Epidermal melanocyte (primary cell): ENCODE measurements at regions not wholly inside any gene's neighbourhood (a gene's known extent, or its start where the extent isn't known, plus 50 kb on each side); places are given as distances from the start of the nearest gene placed in this dataset.
"Not testable (repeated sequence)": the region's sequence is repeated elsewhere in the genome, so short reads cannot be mapped to it uniquely, and the experiment has no call there.

Source experiments
- DNase-seq: peaks from one replicate; pipeline ENCODE4 v3.0.0; 2011; ENCODE audit warnings: low spot score; ENCODE audit not compliant: insufficient read length

DNA sequence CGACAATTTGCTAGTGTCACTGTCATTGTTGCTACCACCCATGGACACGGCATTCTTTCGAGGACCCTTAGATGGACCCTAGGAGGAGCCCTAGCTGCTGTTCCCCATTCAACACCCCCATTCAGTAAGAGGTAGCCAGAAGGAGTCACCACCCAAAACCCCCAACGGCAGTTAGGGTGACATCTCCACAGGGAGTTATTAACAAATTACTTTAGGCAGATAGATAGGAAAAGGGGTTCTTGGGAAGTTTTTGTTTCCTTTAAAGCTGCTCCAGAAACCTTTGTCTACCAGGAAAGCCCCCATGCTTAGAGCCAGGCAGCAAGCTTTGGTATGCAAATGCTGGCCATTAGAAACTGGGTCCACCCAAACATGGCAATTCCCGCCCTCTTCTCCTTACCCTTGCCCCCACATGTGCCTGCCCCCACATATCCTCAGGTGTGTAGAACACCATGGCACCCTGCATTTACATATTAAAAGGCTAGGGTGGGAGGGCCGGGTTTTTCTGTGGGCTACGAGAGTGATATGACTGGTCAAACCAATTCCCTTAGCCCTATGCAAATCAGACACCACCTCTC, 190.9 kb downstream of the SLITRK6 start:
- no peak for DNase-seq

DNA sequence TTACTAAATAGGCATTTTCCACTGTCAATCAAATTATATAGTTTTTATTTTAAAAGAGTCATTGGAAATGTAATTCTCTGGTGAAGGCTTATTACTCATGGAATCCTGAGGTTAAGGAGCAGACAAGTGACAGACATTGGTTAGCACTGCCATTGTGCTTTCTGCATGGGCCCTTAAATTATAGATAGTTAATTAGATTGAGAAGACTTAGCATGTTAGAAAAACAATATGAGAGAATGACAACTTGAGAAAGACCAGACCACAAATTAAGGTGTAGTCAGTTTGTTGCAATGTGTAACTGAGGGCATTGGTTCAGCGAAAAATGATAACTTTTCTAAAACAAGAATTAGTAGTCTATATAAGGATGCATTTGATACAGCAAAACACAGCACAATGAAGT, 195.5 kb downstream of the SLITRK6 start:
- DNase-seq: no peak

DNA sequence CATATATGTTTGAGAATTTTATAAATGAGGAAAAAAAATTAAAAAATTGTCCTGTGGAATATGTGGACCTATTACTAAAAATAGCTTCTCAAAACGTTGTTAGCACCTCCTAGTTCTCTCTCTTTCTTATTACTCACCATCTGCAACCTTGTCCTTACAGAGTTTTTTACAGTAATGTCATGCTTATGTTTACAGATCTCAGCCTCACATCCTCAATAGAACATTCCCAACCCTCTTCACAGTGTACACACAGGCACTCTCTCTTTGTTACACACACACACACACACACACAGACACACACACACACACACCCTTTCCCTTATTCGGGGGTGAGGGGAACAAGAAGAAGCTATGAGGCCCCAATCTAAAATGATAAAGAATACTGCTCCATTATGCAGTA, 197.7 kb downstream of the SLITRK6 start:
- no peak for DNase-seq

DNA sequence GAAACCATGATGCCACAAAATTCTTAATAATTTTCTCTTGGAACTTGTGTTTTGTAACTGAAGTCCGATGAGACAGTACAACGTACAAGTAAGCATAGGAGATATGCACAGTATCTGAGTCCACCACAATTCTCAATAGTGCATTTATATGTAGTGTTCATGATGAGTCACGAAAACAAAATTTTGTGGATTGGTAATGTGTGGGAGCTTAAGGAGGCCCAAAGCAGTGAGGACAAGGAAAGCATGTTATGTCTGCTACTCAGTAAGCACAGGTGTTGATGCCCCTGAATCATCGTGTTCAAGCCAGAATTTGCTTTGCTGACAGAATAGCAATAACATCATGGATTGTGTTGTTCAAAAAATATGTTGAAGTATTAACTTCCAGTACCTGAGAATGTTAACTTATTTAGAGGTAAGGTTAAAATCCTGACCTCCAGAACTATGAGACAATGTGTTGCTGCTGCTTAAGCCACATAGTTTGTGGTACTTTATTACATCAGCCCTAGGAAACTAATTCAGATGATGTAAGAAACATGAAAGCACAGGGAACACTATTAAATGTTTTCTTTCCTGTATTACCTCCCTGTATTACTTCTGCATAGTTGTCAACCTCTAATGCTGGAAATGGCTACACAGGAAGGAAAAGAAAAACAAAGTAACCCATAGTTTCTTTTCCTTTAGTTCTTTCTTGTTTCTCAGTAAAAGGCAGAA, 201.3 kb downstream of the SLITRK6 start:
- DNase-seq: no peak

DNA sequence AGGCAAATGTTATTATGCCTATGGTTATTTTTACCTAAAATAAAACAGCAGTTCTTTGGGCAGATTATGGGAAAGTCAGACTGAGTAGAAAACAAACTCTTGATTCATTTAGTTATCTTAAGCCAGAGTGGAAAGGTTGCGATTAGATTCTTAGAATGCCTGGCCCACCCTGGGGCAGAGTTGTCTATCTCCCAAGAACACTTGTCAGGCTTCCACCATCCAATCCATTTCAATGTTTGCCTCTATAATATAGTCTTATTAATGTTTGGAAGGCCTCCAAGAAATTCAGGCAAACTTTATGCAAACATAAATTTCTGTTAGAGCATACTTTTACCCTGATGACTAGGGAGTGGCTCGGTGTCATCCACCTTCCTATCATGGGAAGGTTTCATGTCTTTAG, 207.0 kb downstream of the SLITRK6 start:
- DNase-seq: no peak

DNA sequence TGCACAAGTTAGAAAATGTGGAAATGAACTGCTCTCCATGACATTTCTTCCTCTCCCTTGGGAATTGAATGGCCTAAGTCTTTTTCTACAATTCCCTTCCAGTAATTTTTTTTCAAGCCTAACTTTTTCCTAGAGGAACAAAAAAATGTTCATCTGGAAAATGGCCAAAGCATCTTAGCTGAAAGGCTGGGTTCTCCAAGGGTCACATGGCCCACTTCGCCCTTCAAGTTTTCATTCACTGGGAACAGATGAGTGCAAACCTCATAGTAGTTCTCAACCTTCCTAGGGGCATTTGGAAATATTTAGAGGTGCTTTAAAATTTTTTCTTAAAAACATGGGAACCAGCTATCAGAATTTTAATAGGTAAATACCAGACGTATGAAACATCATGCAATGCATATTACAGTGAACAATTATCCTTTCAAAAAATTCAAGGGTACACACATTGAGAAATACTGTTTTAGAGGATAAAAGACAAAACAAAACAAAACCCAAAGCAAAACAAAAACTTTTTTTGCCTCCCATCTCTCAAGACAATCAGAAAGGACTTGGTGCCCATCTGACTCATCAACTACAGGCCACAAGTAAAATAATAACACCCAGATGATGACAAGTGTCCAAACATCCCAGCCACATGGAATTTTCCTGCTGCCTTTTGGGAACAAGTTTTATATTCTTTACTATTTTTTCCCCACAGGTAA, 208.8 kb downstream of the SLITRK6 start:
- no peak for DNase-seq

DNA sequence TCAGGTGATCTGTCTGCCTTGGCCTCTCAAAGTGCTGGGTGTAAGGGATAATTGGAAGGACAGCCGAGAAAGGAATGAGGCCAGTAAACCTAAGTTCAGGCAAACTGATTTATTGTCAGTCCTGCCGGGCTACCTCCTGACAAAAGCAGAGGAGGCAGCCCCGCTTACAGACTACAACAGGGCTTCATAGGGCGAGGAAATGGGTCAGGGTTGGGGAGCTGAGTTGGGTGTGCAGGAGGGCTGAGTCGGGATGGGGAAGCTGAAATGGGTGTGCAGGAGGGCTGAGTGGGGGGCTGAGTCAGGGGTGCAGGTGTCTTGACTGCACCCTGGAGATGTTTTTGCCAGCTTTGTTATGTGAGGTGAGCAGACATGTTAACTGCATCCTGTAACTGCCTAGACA, 210.2 kb downstream of the SLITRK6 start:
- no peak for DNase-seq

DNA sequence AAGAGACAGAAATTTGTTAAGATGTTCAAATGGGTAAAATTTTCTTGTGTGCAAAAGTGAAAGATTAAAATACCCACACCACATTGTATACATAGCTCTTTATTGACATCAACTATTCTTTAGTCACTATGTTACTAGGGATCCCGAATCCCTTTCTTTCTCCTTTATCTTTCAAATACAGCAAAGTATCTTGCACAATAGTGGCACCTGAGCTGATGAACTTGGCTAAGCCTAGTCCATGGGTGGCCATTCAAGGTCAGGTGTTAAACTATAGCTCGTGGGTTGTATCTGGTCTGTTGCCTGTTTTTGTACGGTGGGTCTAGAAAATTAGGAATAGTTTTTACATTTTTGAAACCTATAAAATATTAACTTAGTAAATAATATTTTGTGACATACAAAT, 210.9 kb downstream of the SLITRK6 start:
- no peak for DNase-seq

DNA sequence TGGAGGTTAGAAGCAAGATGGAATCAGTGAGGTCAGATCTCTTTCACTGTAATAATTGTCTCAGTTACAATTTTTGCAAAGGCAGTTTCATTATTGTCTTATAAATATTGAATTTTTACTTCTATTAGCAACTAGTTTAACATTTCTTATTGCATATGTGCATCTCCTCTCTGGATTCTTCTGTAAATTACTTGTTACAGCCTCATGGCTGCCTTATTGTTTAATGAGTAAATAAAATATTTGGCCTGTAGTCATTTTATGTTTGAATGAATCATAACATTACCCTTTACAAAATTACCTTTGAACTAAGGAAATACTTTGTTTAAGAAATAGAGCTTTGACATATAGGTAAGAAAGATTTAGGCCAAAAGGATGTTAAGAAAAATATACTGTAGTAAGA, 212.4 kb downstream of the SLITRK6 start:
- DNase-seq: no peak

DNA sequence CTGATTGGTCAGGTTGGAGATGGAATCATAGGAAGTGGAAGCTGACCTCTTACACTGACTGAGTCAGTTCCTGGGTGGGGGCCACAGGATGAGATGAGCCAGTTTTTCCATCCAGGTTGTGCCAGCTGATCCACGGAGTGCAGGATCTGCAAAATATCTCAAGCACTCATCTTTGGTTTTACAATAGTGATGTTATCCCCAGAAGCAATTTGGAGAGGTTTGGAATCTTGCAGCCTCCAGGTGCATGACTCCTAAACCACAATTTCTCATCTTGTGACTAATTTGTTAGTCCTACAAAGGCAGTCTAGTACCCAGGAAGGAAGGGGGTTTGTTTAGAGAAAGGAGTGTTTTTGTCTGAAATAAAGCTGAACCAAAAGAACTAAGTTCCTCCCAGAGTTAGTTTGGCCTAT, 212.8 kb downstream of the SLITRK6 start:
- DNase-seq: no peak

DNA sequence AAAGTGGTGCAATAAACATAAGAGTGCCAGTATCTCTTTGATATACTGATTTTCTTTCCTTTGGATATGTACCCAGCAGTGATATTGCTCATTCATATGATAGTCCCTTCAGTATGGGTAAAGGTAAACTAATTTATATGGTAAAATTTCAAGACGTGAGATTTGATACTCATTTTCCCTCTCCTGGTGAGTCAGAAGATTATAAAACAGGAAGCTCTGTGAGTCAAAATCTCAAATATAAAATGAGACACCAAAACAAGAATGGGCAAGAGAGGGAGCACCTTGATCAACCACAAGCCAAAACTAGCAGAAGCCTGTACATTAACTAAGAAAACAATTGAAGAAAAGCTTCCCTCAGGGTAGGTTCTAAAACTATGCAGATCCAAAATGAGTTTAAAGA, 216.3 kb downstream of the SLITRK6 start:
- no peak for DNase-seq

DNA sequence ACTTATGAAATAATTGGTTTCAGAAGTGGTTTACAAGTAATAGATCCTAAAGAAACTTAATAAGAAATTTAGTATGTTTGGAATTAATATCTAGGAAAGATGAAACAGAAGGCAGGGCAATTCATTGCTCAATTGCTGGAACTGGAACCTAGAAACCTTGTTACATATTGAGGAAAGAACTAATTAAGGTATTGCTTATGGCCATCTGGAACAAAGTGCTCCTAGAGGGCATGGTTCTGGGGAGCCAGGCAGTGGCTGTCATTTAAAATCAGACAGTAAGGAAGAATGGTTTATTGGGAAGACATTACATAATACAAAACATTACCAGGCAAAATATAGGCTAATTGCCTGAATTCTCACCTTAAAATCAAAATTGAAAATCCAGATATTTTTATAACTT, 224.1 kb downstream of the SLITRK6 start:
- DNase-seq: no peak

DNA sequence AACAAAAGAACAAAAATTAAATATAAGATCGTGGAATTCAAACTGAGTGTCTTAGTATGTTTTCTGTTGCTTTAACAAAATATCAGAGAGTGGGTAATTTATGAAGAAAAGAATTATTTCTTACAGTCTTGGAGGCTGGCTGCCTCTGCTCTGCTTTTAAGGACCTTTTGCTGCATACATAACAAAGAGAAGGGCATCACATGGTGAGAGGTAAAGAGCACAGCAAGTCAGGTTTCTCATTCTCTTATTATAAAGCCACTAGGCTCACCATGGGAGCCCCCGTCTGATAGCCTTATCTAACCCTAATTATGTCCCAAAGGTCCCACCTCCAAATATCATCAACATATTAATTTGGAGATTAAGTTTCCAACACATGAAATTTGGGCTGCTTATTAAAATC, 231.3 kb downstream of the SLITRK6 start:
- DNase-seq: no peak

DNA sequence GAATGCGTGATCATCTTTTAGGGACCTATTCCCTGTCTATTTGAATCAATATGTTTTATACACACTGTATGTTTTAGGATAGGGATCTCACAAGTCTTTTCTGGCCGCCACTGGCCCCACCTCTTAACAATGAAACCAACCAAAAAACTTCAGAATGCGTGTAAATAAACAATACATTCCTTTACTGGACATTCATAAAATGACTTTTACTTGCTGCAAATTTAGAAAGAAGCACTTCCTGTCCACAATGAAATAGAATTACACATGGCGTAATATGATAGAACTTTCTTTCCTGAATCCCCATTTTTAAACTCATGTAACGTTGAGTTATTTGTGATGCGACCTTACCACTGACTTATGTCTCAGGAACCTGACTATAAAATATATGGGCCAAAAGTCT, 233.6 kb downstream of the SLITRK6 start:
- DNase-seq: no peak

DNA sequence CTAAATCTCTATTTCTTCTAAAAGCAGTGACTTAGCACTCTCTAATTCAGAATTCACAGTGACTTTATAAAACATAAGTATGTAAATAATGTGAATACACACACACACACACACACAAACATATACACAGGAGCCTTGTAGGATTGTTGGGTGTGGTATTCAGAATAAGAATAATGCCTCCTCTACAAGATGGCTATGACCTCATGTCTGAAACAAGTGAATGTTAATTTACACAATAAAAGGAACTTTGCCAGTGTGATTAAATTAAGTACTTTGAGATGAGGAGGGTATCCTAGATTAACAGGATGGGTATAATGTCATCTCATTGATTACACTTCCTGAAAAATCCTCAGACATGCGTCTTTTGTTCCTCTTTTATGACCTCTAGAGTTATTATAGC, 234.6 kb downstream of the SLITRK6 start:
- DNase-seq: no peak

DNA sequence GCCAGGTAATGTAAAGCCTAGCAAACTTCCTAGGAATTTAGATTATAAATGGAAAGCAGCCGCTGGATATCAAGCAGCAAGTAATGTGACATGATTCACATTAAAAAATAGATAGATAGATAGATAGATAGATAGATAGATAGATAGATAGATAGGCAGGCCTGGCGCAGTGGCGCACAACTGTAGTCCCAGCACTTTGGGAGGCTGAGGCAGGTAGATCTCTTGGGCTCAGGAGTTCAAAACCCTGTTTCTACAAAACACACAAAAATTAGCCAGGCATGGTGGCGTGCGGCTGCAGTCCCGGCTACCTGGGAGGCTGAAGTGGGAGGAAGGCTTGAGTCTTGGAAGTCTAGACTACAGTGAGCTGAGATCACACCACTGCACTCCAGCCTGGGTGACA, 236.9 kb downstream of the SLITRK6 start:
- no peak for DNase-seq

DNA sequence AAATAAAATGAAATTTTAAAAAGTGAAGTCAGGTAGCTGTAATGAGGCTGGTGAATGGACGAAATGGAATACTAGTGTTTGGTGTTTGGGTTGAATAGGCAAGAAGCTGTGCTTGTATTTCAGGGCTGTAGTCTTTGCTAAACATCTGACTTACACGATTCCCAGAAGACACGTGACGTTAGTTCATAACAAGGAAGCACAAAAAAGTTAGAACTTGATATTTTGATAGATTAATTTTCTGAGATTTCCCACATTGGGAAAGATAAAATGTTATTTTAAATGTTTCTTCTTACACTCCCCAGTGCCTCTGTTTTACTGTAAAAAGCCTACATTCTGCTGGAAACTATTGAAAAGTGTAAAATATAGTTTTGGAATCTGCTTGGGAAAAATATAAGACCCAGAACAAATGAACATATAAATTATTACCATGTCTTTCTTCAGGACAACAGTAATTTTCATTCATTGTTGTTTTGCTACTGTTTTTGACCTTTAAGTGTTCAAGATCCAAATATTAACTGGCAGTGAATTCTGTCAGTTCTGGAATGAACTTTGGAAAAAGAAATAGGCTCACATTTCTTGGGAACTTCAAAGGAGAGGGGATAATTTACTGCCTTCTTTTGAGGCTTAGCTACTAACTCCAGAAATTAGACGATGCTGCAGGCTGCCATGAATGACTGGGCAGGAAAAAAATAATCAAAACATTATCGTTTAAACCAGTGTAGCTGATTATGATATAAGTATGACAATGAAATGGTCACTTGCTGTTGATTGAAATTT, 241.3 kb downstream of the SLITRK6 start:
- DNase-seq: no peak

DNA sequence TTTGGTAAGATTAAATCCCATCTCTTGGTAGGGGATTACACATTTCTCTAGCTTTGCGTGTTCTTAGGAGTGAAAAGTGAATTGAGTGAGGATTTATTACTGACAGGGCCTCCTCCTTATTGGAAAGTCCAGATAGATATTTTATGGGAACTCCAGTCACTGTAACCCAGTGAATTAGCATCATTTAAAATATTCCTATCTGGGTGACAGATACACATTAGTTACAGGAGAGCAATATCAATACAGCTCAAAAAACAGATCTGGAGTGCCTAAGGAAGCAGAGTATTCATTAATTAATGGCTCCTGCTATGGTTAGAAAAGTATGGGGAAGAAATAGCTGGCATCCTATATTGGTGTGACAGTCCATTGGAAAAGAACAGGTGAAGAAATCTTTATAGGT, 248.2 kb downstream of the SLITRK6 start:
- no peak for DNase-seq

DNA sequence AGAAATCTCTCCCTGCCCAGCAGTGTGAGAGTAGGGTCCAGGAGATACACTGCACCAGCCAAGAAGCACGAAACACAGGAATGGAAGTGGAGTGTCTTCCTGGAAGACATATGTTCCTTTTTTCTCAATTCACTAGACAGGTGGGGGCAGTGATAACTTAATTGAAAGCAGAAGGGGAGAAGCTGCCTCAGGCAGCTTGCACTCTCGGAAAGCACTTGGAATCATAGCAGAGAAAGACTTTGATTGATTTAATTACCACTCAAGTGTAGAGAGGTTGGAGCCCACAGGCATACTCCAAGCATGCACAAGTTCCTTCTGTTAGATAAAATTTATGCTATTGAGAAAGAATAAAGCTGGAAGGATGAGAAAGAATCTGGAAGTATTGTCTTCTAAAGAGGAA, 249.4 kb downstream of the SLITRK6 start:
- no peak for DNase-seq

DNA sequence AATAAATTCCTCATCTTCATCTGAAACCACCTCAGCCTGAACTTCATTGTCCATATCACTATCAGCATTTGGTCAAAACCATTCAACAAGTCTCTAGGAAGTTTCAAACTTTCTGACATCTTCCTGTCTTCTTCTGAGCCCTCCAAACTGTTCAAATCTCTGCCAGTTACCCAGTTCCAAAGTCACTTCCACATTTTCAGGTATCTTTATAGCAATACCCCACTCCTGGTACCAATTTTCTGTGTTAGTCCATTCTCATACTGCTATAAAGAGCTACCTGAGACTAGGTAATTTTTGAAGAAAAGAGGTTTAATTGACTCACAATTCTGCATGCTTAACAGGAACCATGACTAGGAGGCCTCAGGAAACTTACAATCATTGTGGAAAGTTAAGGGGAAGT, 250.4 kb downstream of the SLITRK6 start:
- DNase-seq: not testable (repeated sequence)

DNA sequence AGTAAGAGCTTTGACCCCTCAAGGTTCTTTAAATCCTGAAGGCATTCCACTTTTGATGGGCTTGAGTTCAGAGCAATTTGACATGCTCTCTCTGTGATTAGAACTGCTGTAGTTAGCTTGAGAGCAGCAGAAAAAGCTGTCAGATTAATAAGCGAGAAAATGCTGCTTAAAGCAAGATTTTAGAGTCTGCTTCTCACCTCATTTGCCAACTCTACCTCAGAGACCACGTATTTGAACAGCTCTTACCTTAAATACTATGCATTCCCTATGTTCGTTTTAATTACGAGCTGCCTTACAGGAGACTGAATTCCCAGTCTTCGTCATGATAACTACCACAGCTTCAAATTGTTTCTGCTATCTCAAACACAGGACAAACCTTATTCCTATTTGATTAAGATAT, 253.4 kb downstream of the SLITRK6 start:
- DNase-seq: no peak

DNA sequence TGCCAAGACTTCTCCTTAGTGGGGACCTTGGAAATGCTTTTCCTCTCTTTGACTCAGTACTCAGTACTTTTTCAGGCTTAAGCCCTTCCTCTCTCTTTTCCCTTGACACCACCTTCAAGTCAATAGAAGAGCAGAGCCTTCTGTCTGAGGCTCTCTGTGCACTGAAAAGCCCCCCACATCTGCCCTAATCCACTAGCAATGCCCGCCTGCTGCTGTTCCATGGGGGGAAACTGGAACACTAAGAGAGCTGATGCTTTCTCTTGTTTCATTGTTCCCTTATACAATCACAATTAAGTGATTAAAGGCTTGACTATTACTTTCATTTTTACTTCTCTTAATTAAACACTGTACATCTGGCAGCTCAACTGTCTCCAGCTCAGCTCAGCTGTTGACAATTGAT, 254.5 kb downstream of the SLITRK6 start:
- DNase-seq: no peak
